Neural progenitor cell (in vitro differentiated cells): ENCODE measurements at regions not wholly inside any gene's neighbourhood (a gene's known extent, or its start where the extent isn't known, plus 50 kb on each side); places are given as distances from the start of the nearest gene placed in this dataset.

Experiments used
- CTCF ChIP-seq: fragments of 200-600 bp; sonication (generic); IDR thresholded peaks from 2 replicates; pipeline ENCODE4 v1.5.1; 2017; ENCODE audit warnings: antibody characterized with exemption, mild to moderate bottlenecking
- EZH2 ChIP-seq: fragments of 200-600 bp; sonication (generic); IDR thresholded peaks from 2 replicates; pipeline ENCODE4 v1.6.1; 2017; ENCODE audit warnings: antibody characterized with exemption, mild to moderate bottlenecking, moderate library complexity

- TF ChIP-seq CTCF (no peak), EZH2 (no peak)
Measured at GRCh38 chr11:90510839-90511238, 288.0 kb upstream of the CHORDC1 start.
